GM23338 (cell line): ENCODE measurements at regions not wholly inside any gene's neighbourhood (a gene's known extent, or its start where the extent isn't known, plus 50 kb on each side); places are given as distances from the start of the nearest gene placed in this dataset.
"Not testable (repeated sequence)": the region's sequence is repeated elsewhere in the genome, so short reads cannot be mapped to it uniquely, and the experiment has no call there.

Experiments
- CREB1 ChIP-seq: fragments of 250-450 bp; sonication (Bioruptor Pico); IDR thresholded peaks from 2 replicates; pipeline ENCODE4 v1.5.0; 2020; ENCODE audit warnings: low read depth, mild to moderate bottlenecking, moderate library complexity
- CTCF ChIP-seq, 2 experiments: fragments of 200-600 bp in 1 of 2; sonication (generic) in 1 of 2; conservative IDR thresholded peaks; 2 replicates each; pipeline versions ENCODE4 v1.5.1 to v1.6.1; 2016 to 2017; ENCODE audit warnings: antibody characterized with exemption in 2 of 2, low read depth in 2 of 2, mild to moderate bottlenecking in 2 of 2, moderate library complexity in 1 of 2
- ETS1 ChIP-seq: IDR thresholded peaks from 2 replicates; pipeline ENCODE4 v1.6.1; 2016; ENCODE audit warnings: antibody characterized with exemption
- EZH2 ChIP-seq: fragments of 200-600 bp; sonication (generic); IDR thresholded peaks from one replicate; pipeline ENCODE4 v1.8.0; 2017; ENCODE audit warnings: antibody characterized with exemption, mild to moderate bottlenecking, low read depth; ENCODE audit not compliant: unreplicated experiment
- EZH2phosphoT487 ChIP-seq: fragments of 200-600 bp; sonication (generic); IDR thresholded peaks from one replicate; pipeline ENCODE4 v1.8.1; 2018; ENCODE audit warnings: antibody characterized with exemption; ENCODE audit not compliant: unreplicated experiment
- JUNB ChIP-seq: IDR thresholded peaks from one replicate; pipeline ENCODE4 v1.6.1; 2016; ENCODE audit warnings: antibody characterized with exemption; ENCODE audit not compliant: unreplicated experiment
- NANOG ChIP-seq: IDR thresholded peaks from 2 replicates; pipeline ENCODE4 v1.6.1; 2016; ENCODE audit warnings: antibody characterized with exemption, borderline replicate concordance
- POLR2AphosphoS5 ChIP-seq: IDR thresholded peaks from 2 replicates; pipeline ENCODE4 v1.6.1; 2016; ENCODE audit warnings: antibody characterized with exemption, low read depth
- STAT1 ChIP-seq: IDR thresholded peaks from one replicate; pipeline ENCODE4 v1.6.1; 2016; ENCODE audit warnings: antibody characterized with exemption; ENCODE audit not compliant: unreplicated experiment
- ZNF114 ChIP-seq: fragments of 250-450 bp; sonication (Bioruptor Pico); IDR thresholded peaks from 2 replicates; pipeline ENCODE4 v1.5.0; 2020; ENCODE audit warnings: mild to moderate bottlenecking, moderate library complexity
- ZNF331 ChIP-seq: fragments of 250-450 bp; sonication (Bioruptor Pico); IDR thresholded peaks from 2 replicates; pipeline ENCODE4 v1.5.0; 2020; ENCODE audit warnings: low read depth, mild to moderate bottlenecking, moderate library complexity
- TF ChIP-seq, protein P1 (sequence below): IDR thresholded peaks from one replicate; pipeline ENCODE4 v1.6.1; 2018; ENCODE audit warnings: antibody characterized with exemption; ENCODE audit not compliant: unreplicated experiment
- TF ChIP-seq, protein P2 (sequence below): fragments of 250-450 bp; sonication (Bioruptor Pico); IDR thresholded peaks from 2 replicates; pipeline ENCODE4 v1.5.0; 2020; ENCODE audit warnings: mild to moderate bottlenecking, moderate library complexity

DNA sequence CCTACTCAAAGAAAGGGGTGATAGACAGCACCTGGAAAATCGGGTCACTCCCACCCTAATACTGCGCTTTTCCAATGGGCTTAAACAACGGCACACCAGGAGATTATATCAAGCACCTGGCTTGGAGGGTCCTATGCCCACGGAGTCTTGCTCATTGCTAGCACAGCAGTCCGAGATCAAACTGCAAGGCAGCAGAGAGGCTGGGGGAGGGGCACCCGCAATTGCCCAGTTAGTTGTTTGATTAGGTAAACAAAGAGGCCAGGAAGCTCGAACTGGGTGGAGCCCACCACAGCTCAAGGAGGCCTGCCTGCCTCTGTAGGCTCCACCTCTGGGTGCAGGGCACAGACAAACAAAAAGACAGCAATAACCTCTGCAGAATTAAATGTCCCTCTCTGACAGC, 224.5 kb upstream of the CCL2 start:
- not testable (repeated sequence) for TF ChIP-seq EZH2; CTCF (conservative IDR thresholded peaks at IDR 0.05; ENCODE audit: low read depth in 2 of 2); POLR2AphosphoS5; JUNB; CREB1 (CRISPR knock-in tag); ETS1; EZH2phosphoT487; ZNF331 (CRISPR knock-in tag); ZNF114 (CRISPR knock-in tag); NANOG; STAT1
- TF ChIP-seq, protein P1, sequence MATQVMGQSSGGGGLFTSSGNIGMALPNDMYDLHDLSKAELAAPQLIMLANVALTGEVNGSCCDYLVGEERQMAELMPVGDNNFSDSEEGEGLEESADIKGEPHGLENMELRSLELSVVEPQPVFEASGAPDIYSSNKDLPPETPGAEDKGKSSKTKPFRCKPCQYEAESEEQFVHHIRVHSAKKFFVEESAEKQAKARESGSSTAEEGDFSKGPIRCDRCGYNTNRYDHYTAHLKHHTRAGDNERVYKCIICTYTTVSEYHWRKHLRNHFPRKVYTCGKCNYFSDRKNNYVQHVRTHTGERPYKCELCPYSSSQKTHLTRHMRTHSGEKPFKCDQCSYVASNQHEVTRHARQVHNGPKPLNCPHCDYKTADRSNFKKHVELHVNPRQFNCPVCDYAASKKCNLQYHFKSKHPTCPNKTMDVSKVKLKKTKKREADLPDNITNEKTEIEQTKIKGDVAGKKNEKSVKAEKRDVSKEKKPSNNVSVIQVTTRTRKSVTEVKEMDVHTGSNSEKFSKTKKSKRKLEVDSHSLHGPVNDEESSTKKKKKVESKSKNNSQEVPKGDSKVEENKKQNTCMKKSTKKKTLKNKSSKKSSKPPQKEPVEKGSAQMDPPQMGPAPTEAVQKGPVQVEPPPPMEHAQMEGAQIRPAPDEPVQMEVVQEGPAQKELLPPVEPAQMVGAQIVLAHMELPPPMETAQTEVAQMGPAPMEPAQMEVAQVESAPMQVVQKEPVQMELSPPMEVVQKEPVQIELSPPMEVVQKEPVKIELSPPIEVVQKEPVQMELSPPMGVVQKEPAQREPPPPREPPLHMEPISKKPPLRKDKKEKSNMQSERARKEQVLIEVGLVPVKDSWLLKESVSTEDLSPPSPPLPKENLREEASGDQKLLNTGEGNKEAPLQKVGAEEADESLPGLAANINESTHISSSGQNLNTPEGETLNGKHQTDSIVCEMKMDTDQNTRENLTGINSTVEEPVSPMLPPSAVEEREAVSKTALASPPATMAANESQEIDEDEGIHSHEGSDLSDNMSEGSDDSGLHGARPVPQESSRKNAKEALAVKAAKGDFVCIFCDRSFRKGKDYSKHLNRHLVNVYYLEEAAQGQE, result not testable (repeated sequence)
- TF ChIP-seq, protein P2, sequence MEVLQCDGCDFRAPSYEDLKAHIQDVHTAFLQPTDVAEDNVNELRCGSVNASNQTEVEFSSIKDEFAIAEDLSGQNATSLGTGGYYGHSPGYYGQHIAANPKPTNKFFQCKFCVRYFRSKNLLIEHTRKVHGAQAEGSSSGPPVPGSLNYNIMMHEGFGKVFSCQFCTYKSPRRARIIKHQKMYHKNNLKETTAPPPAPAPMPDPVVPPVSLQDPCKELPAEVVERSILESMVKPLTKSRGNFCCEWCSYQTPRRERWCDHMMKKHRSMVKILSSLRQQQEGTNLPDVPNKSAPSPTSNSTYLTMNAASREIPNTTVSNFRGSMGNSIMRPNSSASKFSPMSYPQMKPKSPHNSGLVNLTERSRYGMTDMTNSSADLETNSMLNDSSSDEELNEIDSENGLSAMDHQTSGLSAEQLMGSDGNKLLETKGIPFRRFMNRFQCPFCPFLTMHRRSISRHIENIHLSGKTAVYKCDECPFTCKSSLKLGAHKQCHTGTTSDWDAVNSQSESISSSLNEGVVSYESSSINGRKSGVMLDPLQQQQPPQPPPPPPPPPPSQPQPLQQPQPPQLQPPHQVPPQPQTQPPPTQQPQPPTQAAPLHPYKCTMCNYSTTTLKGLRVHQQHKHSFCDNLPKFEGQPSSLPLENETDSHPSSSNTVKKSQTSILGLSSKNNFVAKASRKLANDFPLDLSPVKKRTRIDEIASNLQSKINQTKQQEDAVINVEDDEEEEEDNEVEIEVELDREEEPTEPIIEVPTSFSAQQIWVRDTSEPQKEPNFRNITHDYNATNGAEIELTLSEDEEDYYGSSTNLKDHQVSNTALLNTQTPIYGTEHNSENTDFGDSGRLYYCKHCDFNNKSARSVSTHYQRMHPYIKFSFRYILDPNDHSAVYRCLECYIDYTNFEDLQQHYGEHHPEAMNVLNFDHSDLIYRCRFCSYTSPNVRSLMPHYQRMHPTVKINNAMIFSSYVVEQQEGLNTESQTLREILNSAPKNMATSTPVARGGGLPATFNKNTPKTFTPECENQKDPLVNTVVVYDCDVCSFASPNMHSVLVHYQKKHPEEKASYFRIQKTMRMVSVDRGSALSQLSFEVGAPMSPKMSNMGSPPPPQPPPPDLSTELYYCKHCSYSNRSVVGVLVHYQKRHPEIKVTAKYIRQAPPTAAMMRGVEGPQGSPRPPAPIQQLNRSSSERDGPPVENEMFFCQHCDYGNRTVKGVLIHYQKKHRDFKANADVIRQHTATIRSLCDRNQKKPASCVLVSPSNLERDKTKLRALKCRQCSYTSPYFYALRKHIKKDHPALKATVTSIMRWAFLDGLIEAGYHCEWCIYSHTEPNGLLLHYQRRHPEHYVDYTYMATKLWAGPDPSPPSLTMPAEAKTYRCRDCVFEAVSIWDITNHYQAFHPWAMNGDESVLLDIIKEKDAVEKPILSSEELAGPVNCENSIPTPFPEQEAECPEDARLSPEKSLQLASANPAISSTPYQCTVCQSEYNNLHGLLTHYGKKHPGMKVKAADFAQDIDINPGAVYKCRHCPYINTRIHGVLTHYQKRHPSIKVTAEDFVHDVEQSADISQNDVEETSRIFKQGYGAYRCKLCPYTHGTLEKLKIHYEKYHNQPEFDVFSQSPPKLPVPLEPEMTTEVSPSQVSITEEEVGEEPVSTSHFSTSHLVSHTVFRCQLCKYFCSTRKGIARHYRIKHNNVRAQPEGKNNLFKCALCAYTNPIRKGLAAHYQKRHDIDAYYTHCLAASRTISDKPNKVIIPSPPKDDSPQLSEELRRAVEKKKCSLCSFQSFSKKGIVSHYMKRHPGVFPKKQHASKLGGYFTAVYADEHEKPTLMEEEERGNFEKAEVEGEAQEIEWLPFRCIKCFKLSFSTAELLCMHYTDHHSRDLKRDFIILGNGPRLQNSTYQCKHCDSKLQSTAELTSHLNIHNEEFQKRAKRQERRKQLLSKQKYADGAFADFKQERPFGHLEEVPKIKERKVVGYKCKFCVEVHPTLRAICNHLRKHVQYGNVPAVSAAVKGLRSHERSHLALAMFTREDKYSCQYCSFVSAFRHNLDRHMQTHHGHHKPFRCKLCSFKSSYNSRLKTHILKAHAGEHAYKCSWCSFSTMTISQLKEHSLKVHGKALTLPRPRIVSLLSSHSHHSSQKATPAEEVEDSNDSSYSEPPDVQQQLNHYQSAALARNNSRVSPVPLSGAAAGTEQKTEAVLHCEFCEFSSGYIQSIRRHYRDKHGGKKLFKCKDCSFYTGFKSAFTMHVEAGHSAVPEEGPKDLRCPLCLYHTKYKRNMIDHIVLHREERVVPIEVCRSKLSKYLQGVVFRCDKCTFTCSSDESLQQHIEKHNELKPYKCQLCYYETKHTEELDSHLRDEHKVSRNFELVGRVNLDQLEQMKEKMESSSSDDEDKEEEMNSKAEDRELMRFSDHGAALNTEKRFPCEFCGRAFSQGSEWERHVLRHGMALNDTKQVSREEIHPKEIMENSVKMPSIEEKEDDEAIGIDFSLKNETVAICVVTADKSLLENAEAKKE (CRISPR knock-in tag), result not testable (repeated sequence)
